HL-60 (cell line): ENCODE measurements at regions not wholly inside any gene's neighbourhood (a gene's known extent, or its start where the extent isn't known, plus 50 kb on each side); places are given as distances from the start of the nearest gene placed in this dataset.

ENCODE experiments used
- GABPA ChIP-seq: IDR thresholded peaks from 2 replicates; pipeline ENCODE4 v1.6.1; 2012; ENCODE audit warnings: low read depth
- TF ChIP-seq, protein P1 (sequence below): IDR thresholded peaks from one replicate; pipeline ENCODE4 v1.5.1; 2011; ENCODE audit warnings: low read length, control low read depth, inconsistent platforms; ENCODE audit not compliant: insufficient read depth

DNA sequence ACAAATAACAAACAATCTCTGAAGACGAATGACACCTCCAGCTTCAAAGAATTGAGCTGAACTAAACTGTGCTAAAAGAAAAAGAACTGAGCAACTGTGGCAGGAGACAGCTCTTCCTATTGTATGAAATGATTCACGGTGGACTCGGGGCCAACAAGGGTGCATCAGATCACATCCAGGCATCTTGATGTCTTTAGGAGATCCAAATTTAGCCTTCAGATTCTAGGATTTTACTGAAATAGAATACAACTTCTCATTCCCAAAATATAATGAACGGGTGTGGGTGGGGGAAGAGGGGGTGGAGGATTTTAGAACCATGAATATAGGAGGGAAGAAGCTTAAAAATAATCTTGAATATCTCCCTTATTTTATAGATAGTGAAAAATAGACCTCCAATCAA lies 631.8 kb downstream of the ELAVL2 start:
- TF ChIP-seq, protein P1, sequence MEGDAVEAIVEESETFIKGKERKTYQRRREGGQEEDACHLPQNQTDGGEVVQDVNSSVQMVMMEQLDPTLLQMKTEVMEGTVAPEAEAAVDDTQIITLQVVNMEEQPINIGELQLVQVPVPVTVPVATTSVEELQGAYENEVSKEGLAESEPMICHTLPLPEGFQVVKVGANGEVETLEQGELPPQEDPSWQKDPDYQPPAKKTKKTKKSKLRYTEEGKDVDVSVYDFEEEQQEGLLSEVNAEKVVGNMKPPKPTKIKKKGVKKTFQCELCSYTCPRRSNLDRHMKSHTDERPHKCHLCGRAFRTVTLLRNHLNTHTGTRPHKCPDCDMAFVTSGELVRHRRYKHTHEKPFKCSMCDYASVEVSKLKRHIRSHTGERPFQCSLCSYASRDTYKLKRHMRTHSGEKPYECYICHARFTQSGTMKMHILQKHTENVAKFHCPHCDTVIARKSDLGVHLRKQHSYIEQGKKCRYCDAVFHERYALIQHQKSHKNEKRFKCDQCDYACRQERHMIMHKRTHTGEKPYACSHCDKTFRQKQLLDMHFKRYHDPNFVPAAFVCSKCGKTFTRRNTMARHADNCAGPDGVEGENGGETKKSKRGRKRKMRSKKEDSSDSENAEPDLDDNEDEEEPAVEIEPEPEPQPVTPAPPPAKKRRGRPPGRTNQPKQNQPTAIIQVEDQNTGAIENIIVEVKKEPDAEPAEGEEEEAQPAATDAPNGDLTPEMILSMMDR = no peak
- TF ChIP-seq GABPA = no peak
